ENCODE measurements at regions not wholly inside any gene's neighbourhood (a gene's known extent, or its start where the extent isn't known, plus 50 kb on each side); places are given as distances from the start of the nearest gene placed in this dataset.

- TF ChIP-seq GATA3 (IDR thresholded peaks at IDR 0.05; ENCODE audit: low read depth, low read length) = no peak
- no peak for TF ChIP-seq GATA2 (IDR thresholded peaks at IDR 0.05; ENCODE audit: low read depth, low read length)
Measured at GRCh38 chr16:79329967-79330366, 270.6 kb downstream of the MAF start.
